OCI-LY7 (cell line): ENCODE measurements at regions not wholly inside any gene's neighbourhood (a gene's known extent, or its start where the extent isn't known, plus 50 kb on each side); places are given as distances from the start of the nearest gene placed in this dataset.

Experiments used
- BruUV-seq: library from RNA; stranded (reverse); fragments of 400-500 nt; replicated peaks from 2 replicates; lab custom pipeline; 2021; lab: Mats Ljungman, UMichigan
- CTCF ChIA-PET: fragments of 300-600 bp; sonication (Branson Sonifier 250); formaldehyde crosslinking; loops from one replicate; lab custom pipeline; 2022; ENCODE audit warnings: antibody characterized with exemption; ENCODE audit not compliant: unreplicated experiment; lab: Charles Lee
- POLR2A ChIA-PET: fragments of 300-600 bp; sonication (Branson Sonifier 250); formaldehyde crosslinking; loops from one replicate; lab custom pipeline; 2022; ENCODE audit warnings: antibody characterized with exemption; lab: Charles Lee
- DNase-seq: peaks from one replicate; pipeline ENCODE4 v3.0.0-alpha.2; 2015; ENCODE audit warnings: low spot score
- H2AFZ ChIP-seq: fragments of 200-600 bp; sonication (generic), shearing (Covaris generic); 2 replicates; pipeline ENCODE4 v1.6.1; 2014; ENCODE audit warnings: mild to moderate bottlenecking, antibody characterized with exemption, low read length, moderate library complexity
- H3K27ac ChIP-seq: fragments of 200-600 bp; sonication (generic); 2 replicates; pipeline ENCODE4 v1.5.1; 2014; ENCODE audit warnings: mixed run types, low read depth, mild to moderate bottlenecking, moderate library complexity, low read length, inconsistent platforms; ENCODE audit not compliant: poor library complexity, severe bottlenecking
- H3K36me3 ChIP-seq: fragments of 200-600 bp; sonication (generic); 2 replicates; pipeline ENCODE4 v1.6.1; 2014; ENCODE audit warnings: mild to moderate bottlenecking, antibody characterized with exemption, low read length, moderate library complexity, mixed read lengths; ENCODE audit not compliant: insufficient read depth
- H3K4me1 ChIP-seq: fragments of 200-600 bp; sonication (generic); 2 replicates; pipeline ENCODE4 v1.5.1; 2014; ENCODE audit warnings: mild to moderate bottlenecking, low read length; ENCODE audit not compliant: insufficient read depth, poor library complexity, severe bottlenecking
- H3K4me2 ChIP-seq: fragments of 200-600 bp; sonication (generic); 2 replicates; pipeline ENCODE4 v1.6.1; 2014; ENCODE audit warnings: mild to moderate bottlenecking, low read length
- H3K4me3 ChIP-seq: fragments of 200-600 bp; sonication (generic); 2 replicates; pipeline ENCODE4 v1.5.1; 2014; ENCODE audit warnings: mild to moderate bottlenecking, low read depth, low read length; ENCODE audit not compliant: poor library complexity, severe bottlenecking
- H3K79me2 ChIP-seq: fragments of 200-600 bp; sonication (generic); 2 replicates; pipeline ENCODE4 v1.6.1; 2016; ENCODE audit warnings: low read depth, mild to moderate bottlenecking, low read length, moderate library complexity, mixed read lengths; ENCODE audit not compliant: insufficient read depth
- H3K9me2 ChIP-seq: fragments of 200-600 bp; sonication (generic); 2 replicates; pipeline ENCODE4 v1.6.1; 2016; ENCODE audit warnings: mild to moderate bottlenecking, low read length, mixed read lengths; ENCODE audit not compliant: insufficient read depth
- H3K9me3 ChIP-seq: fragments of 200-600 bp; sonication (generic); 2 replicates; pipeline ENCODE4 v1.6.1; 2014; ENCODE audit warnings: mild to moderate bottlenecking, mixed run types, low read length, mixed read lengths
- H4K20me1 ChIP-seq: fragments of 200-600 bp; sonication (generic); 2 replicates; pipeline ENCODE4 v1.6.1; 2014; ENCODE audit warnings: mild to moderate bottlenecking, antibody characterized with exemption, low read length, moderate library complexity, mixed read lengths; ENCODE audit not compliant: insufficient read depth
- CTCF ChIP-seq: fragments of 200-600 bp; sonication (generic); conservative IDR thresholded peaks from 2 replicates; pipeline ENCODE4 v1.5.1; 2014; ENCODE audit warnings: mild to moderate bottlenecking, antibody characterized with exemption, low read length, moderate library complexity, mixed read lengths
- EZH2phosphoT487 ChIP-seq: fragments of 200-600 bp; sonication (generic); IDR thresholded peaks from 2 replicates; pipeline ENCODE4 v1.6.1; 2018; ENCODE audit warnings: low read depth, borderline replicate concordance, mild to moderate bottlenecking, mixed run types, antibody characterized with exemption, low read length, moderate library complexity, mixed read lengths
- intact Hi-C: fragments of 100-400 bp; cut with micrococcal nuclease; formaldehyde crosslinking; loops from one replicate; pipeline ENCODE4 v1.10.0; 2022; ENCODE audit not compliant: unreplicated experiment

GRCh38 chr9:129473523-129474244 lies 147.2 kb downstream of the C9orf50 start:
- no TSS peak for BruUV-seq
- DNase-seq, result no peak
- no peaks in the 10 kb centered on the region for H3K4me1 ChIP-seq
- ChIA-PET CTCF (no interaction called here), POLR2A (no interaction called here)
- H3K9me3 ChIP-seq, result peaks cover 7% of the 10 kb centered on the region
- no peak overlapping the region for H3K4me3 ChIP-seq
- no peaks in the 10 kb centered on the region for H3K79me2 ChIP-seq
- H3K27ac ChIP-seq, result no peak overlapping the region
- no peak overlapping the region for H2AFZ ChIP-seq
- intact Hi-C loops, result no loop called here
- no peak for TF ChIP-seq EZH2phosphoT487
- no peak for TF ChIP-seq CTCF
- no peak overlapping the region for H3K4me2 ChIP-seq
- no peaks in the 10 kb centered on the region for H3K36me3 ChIP-seq
- no peaks in the 10 kb centered on the region for H4K20me1 ChIP-seq
- H3K9me2 ChIP-seq, result no peaks in the 10 kb centered on the region

- Histone ChIP-seq H2AFZ (no peak overlapping the region), H3K9me3 (peaks cover 7% of the 10 kb centered on the region), H3K79me2 (no peaks in the 10 kb centered on the region), H3K36me3 (no peaks in the 10 kb centered on the region), H3K4me3 (no peak overlapping the region), H3K27ac (no peak overlapping the region), H3K4me2 (no peak overlapping the region), H3K4me1 (no peaks in the 10 kb centered on the region), H4K20me1 (no peaks in the 10 kb centered on the region), H3K9me2 (no peaks in the 10 kb centered on the region)
- TF ChIP-seq EZH2phosphoT487, result no peak
- no peak for TF ChIP-seq CTCF
- no peak for DNase-seq
- ChIA-PET POLR2A (no interaction called here), CTCF (no interaction called here)
- no TSS peak for BruUV-seq
- intact Hi-C loops, result no loop called here
Measured at GRCh38 chr9:129472651-129473102, 148.2 kb downstream of the C9orf50 start.

GRCh38 chr9:129471201-129472019 lies 149.5 kb downstream of the C9orf50 start:
- POLR2A ChIA-PET, result interaction anchor here (0.6 kb wide), 1 partner anchor 483 kb away, joined by 6 read pairs; no protein-coding TSS in a partner anchor
- TF ChIP-seq EZH2phosphoT487, result no peak
- no peak for TF ChIP-seq CTCF
- H3K79me2 ChIP-seq, result no peaks in the 10 kb centered on the region
- H3K27ac ChIP-seq, result no peak overlapping the region
- H3K4me1 ChIP-seq, result no peaks in the 10 kb centered on the region
- H3K36me3 ChIP-seq, result no peaks in the 10 kb centered on the region
- no peaks in the 10 kb centered on the region for H4K20me1 ChIP-seq
- H3K4me3 ChIP-seq, result no peak overlapping the region
- H3K4me2 ChIP-seq, result no peak overlapping the region
- no TSS peak for BruUV-seq
- H2AFZ ChIP-seq, result no peak overlapping the region
- no peaks in the 10 kb centered on the region for H3K9me2 ChIP-seq
- peaks cover 7% of the 10 kb centered on the region for H3K9me3 ChIP-seq
- no peak for DNase-seq
- intact Hi-C loops, result no loop called here
- CTCF ChIA-PET, result no interaction called here
